GM12875 (cell line): ENCODE measurements at regions not wholly inside any gene's neighbourhood (a gene's known extent, or its start where the extent isn't known, plus 50 kb on each side); places are given as distances from the start of the nearest gene placed in this dataset.

Experiments
- H3K4me3 ChIP-seq: one replicate; pipeline ENCODE4 v1.5.1; 2011; ENCODE audit warnings: low read depth, low read length, control low read depth
- TF ChIP-seq, protein P1 (sequence below): IDR thresholded peaks from 2 replicates; pipeline ENCODE4 v1.5.1; 2011; ENCODE audit warnings: low read depth, mild to moderate bottlenecking, control low read depth, inconsistent platforms, low read length, moderate library complexity, borderline replicate concordance; ENCODE audit not compliant: insufficient read depth

GRCh38 chr18:32566960-32567359 lies 96.3 kb upstream of the GAREM1 start:
- H3K4me3 ChIP-seq: no peak overlapping the region
- TF ChIP-seq, protein P1, sequence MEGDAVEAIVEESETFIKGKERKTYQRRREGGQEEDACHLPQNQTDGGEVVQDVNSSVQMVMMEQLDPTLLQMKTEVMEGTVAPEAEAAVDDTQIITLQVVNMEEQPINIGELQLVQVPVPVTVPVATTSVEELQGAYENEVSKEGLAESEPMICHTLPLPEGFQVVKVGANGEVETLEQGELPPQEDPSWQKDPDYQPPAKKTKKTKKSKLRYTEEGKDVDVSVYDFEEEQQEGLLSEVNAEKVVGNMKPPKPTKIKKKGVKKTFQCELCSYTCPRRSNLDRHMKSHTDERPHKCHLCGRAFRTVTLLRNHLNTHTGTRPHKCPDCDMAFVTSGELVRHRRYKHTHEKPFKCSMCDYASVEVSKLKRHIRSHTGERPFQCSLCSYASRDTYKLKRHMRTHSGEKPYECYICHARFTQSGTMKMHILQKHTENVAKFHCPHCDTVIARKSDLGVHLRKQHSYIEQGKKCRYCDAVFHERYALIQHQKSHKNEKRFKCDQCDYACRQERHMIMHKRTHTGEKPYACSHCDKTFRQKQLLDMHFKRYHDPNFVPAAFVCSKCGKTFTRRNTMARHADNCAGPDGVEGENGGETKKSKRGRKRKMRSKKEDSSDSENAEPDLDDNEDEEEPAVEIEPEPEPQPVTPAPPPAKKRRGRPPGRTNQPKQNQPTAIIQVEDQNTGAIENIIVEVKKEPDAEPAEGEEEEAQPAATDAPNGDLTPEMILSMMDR: no peak

DNA sequence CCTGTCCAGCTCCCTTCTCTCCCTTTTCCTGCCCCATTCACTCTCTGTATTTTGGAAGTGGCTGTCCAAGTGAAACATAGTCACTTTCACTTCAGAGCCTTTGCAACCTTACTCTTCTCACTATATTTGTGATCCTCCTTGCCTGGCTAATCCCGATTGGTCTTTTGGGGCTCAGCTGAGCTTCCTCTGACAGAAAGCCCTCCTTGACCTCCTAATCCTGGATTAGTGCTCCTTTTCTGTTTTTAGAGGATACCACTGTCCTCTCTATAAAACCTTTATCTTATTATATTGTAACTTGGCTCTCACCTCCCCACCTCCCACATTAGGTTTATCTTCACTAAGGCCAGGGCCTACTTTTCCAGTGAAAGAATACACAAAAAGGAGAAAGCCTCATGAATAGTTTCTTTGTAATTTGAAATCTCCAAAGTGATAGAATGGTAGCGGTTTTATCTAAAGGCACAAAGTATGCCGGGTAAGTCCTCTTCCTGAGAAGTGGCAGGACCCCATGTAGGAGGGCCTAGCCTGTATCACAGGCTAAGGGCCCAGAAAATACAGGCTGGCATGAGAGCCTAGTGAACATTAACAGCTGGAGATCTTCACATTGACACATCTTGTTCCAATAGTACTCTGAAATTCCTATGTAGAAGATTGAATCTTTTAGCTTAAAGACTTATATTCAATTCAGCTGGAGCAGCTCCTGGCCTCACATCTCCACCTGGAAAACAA lies 83.1 kb upstream of the GAREM1 start:
- no peak overlapping the region for H3K4me3 ChIP-seq
- TF ChIP-seq, protein P1: no peak

GRCh38 chr18:32553174-32553573 lies 82.5 kb upstream of the GAREM1 start:
- TF ChIP-seq, protein P1: no peak
- no peak overlapping the region for H3K4me3 ChIP-seq

DNA sequence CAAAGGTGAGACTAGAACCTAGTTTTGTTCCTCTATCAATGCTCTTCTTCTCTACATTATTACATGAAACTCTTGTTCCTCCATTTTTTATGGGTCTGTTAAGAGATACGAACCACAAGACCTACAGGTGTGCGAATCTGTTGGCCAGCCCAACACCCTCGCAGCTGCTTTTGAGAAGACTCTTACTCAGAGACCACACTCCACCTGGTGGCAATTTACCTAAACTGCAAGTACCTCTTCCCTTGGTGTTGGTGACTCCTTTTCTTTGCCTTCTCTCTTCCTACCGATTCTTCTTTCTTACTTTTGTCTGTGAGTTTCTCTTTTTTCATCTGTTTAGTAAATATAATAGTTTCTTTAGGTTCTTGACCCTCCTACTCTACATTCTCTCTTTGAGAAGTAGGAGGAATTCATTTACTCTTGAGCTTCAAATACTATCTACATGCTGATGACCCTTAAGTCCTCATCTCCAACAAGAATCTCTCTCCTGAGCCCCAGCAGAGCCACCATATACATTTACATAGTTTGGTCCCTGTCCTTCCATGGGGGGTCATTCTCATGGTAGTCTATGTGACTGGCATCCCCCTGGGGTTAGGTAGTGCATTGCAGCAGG lies 81.8 kb upstream of the GAREM1 start:
- H3K4me3 ChIP-seq: no peak overlapping the region
- TF ChIP-seq, protein P1: peak; percentile 57; the same call in 1 of the 2 replicates

GRCh38 chr18:32550963-32551362 lies 80.3 kb upstream of the GAREM1 start:
- H3K4me3 ChIP-seq: no peak overlapping the region
- TF ChIP-seq, protein P1: no peak

DNA sequence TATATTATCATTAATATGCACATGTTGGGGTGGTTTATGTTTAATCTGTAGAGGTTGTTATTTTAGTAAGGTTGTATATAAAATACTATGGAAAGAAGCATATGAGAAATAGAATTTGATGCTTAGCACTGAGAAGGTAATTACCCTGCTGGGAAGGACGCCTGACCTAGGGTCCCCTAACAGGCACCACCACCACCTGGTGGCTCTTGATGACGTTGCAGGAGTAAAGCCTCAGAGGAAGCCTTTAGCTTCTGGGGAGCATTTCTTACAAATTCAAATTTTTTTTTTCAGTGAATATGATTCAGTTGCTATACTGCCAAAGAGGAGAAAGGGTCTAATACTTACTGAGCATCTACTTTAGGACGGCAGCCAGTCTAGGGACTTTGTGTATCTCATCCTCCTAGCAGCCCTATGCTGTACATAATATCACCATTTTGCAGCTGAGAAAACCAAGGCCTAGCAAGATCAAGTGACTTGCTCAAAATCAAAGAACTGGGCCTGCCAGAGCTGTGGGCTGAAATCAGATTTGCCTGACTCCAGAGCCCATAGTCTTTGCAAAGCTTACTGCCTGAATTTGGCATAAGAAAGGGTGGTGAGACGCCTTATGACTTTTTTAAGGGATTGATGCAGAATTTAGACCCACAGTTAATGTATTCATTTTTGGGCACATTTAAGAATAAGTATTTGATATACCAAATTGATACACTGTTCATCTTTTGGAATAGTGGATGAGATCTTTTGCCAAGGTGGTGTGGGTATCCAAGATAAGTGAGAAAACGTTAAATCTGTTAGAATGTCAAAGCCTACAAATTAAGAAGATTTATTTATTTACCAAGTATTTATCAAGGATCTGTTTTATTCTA lies 78.8 kb upstream of the GAREM1 start:
- no peak overlapping the region for H3K4me3 ChIP-seq
- TF ChIP-seq, protein P1: peak; percentile 63
